Testis (tissue), 2 donors: ENCODE measurements at regions not wholly inside any gene's neighbourhood (a gene's known extent, or its start where the extent isn't known, plus 50 kb on each side); places are given as distances from the start of the nearest gene placed in this dataset.

ENCODE experiments used
- DNase-seq: peaks from one replicate; pipeline ENCODE4 v3.0.0-alpha.2; 2019
- H3K27ac ChIP-seq, 2 donors: fragments of 200-600 bp; sonication (generic); one replicate each; pipeline ENCODE4 v1.5.1; 2019
- H3K27me3 ChIP-seq: fragments of 200-600 bp; sonication (generic); one replicate; pipeline ENCODE4 v1.5.1; 2019
- H3K36me3 ChIP-seq: fragments of 200-600 bp; sonication (generic); one replicate; pipeline ENCODE4 v1.5.1; 2017; ENCODE audit warnings: low read depth; ENCODE audit errors: missing control alignments
- H3K4me1 ChIP-seq: fragments of 200-600 bp; sonication (generic); one replicate; pipeline ENCODE4 v1.5.1; 2019
- H3K4me3 ChIP-seq, 2 donors: fragments of 200-600 bp; sonication (generic); one replicate each; pipeline ENCODE4 v1.5.1; 2017 to 2019
- H3K9me3 ChIP-seq: fragments of 200-600 bp; sonication (generic); one replicate; pipeline ENCODE4 v1.5.1; 2017
- CTCF ChIP-seq, 3 experiments: fragments of 450-650 bp in 2 of 3; fragments of 200-600 bp in 1 of 3; sonication (generic) in 1 of 3; IDR thresholded peaks; one replicate each; pipeline ENCODE4 v1.5.1; 2016 to 2019; ENCODE audit warnings: antibody characterized with exemption in 3 of 3, mild to moderate bottlenecking in 2 of 3, moderate library complexity in 1 of 3
- POLR2A ChIP-seq: fragments of 450-650 bp; IDR thresholded peaks from one replicate; pipeline ENCODE4 v1.6.1; 2017; ENCODE audit warnings: antibody characterized with exemption, mild to moderate bottlenecking, moderate library complexity
- WGBS, 2 donors: methylation state at CpG; one replicate each; pipeline ENCODE4 v1.1.5; 2018; 5-methylcytosine and 5-hydroxymethylcytosine counted together
- intact Hi-C: fragments of 100-400 bp; cut with DNase I; formaldehyde crosslinking; loops from one replicate; pipeline ENCODE4 v1.15.1; 2023; ENCODE audit warnings: low total_unique reads

GRCh38 chr5:88470745-88471144 lies 202.1 kb upstream of the TMEM161B start:
- WGBS, 2 donors, result 87 to 90% methylated on average over 2 of the region's 2 CpGs
- H3K27me3 ChIP-seq, result no peaks in the 10 kb centered on the region
- H3K4me3 ChIP-seq, result no peak overlapping the region
- no peak for DNase-seq
- H3K36me3 ChIP-seq, result no peaks in the 10 kb centered on the region
- no peaks in the 10 kb centered on the region for H3K9me3 ChIP-seq
- intact Hi-C loops, result no loop called here
- TF ChIP-seq POLR2A (no peak), CTCF (IDR thresholded peaks at IDR 0.05) (no peak)
- no peak overlapping the region for H3K27ac ChIP-seq
- H3K4me1 ChIP-seq, result no peaks in the 10 kb centered on the region

GRCh38 chr5:88459971-88460370 lies 191.3 kb upstream of the TMEM161B start:
- Histone ChIP-seq H3K27me3 (no peaks in the 10 kb centered on the region), H3K4me1 (no peaks in the 10 kb centered on the region), H3K4me3 (no peak overlapping the region), H3K9me3 (no peaks in the 10 kb centered on the region), H3K36me3 (no peaks in the 10 kb centered on the region), H3K27ac (no peak overlapping the region)
- intact Hi-C loops, result no loop called here
- DNase-seq, result no peak
- TF ChIP-seq POLR2A, result no peak
- no peak for TF ChIP-seq CTCF (IDR thresholded peaks at IDR 0.05)
- WGBS, 2 donors, result 79 to 83% methylated on average over 3 of the region's 3 CpGs

GRCh38 chr5:88452820-88453219 lies 184.2 kb upstream of the TMEM161B start:
- H3K27ac ChIP-seq, result no peak overlapping the region
- H3K27me3 ChIP-seq, result no peaks in the 10 kb centered on the region
- no peak for DNase-seq
- 40 to 50% methylated on average over 1 of the region's 1 CpG for WGBS, 2 donors
- no peak overlapping the region for H3K4me3 ChIP-seq
- no peak for TF ChIP-seq CTCF (IDR thresholded peaks at IDR 0.05)
- TF ChIP-seq POLR2A, result no peak
- no peaks in the 10 kb centered on the region for H3K36me3 ChIP-seq
- intact Hi-C loops, result no loop called here
- no peaks in the 10 kb centered on the region for H3K4me1 ChIP-seq
- no peaks in the 10 kb centered on the region for H3K9me3 ChIP-seq

GRCh38 chr5:88450239-88450638 lies 181.6 kb upstream of the TMEM161B start:
- TF ChIP-seq CTCF (IDR thresholded peaks at IDR 0.05) (no peak), POLR2A (no peak)
- no peak overlapping the region for H3K4me3 ChIP-seq
- H3K9me3 ChIP-seq, result no peaks in the 10 kb centered on the region
- no peaks in the 10 kb centered on the region for H3K4me1 ChIP-seq
- DNase-seq, result no peak
- 56 to 75% methylated on average over 2 of the region's 2 CpGs for WGBS, 2 donors
- H3K36me3 ChIP-seq, result no peaks in the 10 kb centered on the region
- intact Hi-C loops, result no loop called here
- no peak overlapping the region for H3K27ac ChIP-seq
- H3K27me3 ChIP-seq, result no peaks in the 10 kb centered on the region

- H3K27me3 ChIP-seq, result no peaks in the 10 kb centered on the region
- H3K27ac ChIP-seq, result no peak overlapping the region
- intact Hi-C loops, result no loop called here
- no peaks in the 10 kb centered on the region for H3K4me1 ChIP-seq
- no peak for DNase-seq
- WGBS, 2 donors, result 58 to 64% methylated on average over 1 of the region's 1 CpG
- H3K4me3 ChIP-seq, result no peak overlapping the region
- no peaks in the 10 kb centered on the region for H3K36me3 ChIP-seq
- no peaks in the 10 kb centered on the region for H3K9me3 ChIP-seq
- TF ChIP-seq CTCF (IDR thresholded peaks at IDR 0.05) (no peak), POLR2A (no peak)
Measured at GRCh38 chr5:88438006-88438405, 169.4 kb upstream of the TMEM161B start.
